Heart right ventricle (tissue), 16 donors: ENCODE measurements at regions not wholly inside any gene's neighbourhood (a gene's known extent, or its start where the extent isn't known, plus 50 kb on each side); places are given as distances from the start of the nearest gene placed in this dataset.

Source experiments
- ATAC-seq, 8 donors: fragments of 200-7000 bp; cut with Tn5 transposase; one replicate each; pipeline ENCODE4 v1.9.1; 2020; ENCODE audit warnings: mild to moderate bottlenecking in 8 of 8, moderate library complexity in 8 of 8, moderate number of reproducible peaks in 1 of 8
- DNase-seq, 2 donors: peaks; one replicate each; pipeline ENCODE4 v3.0.0-alpha.2; 2020
- H3K27ac ChIP-seq, 10 donors: fragments of 200-600 bp; sonication (generic) in 2 of 10; one replicate each; pipeline versions ENCODE4 v1.5.0 to v1.8.0; 2020 to 2022; ENCODE audit warnings: mild to moderate bottlenecking in 3 of 10
- H3K27me3 ChIP-seq, 7 donors: fragments of 200-600 bp; one replicate each; pipeline ENCODE4 v1.8.0; 2021 to 2022; ENCODE audit warnings: mild to moderate bottlenecking in 2 of 7
- H3K36me3 ChIP-seq, 9 donors: fragments of 200-600 bp; sonication (generic) in 1 of 9; one replicate each; pipeline versions ENCODE4 v1.5.0 to v1.8.0; 2020 to 2022; ENCODE audit warnings: mild to moderate bottlenecking in 2 of 9
- H3K4me1 ChIP-seq, 9 donors: fragments of 200-600 bp; sonication (generic) in 1 of 9; one replicate each; pipeline versions ENCODE4 v1.5.0 to v1.8.0; 2020 to 2022; ENCODE audit warnings: mild to moderate bottlenecking in 4 of 9
- H3K4me3 ChIP-seq, 10 donors: fragments of 200-600 bp; sonication (generic) in 2 of 10; one replicate each; pipeline versions ENCODE4 v1.5.0 to v1.8.0; 2020 to 2022; ENCODE audit warnings: mild to moderate bottlenecking in 7 of 10, moderate library complexity in 2 of 10
- H3K9me3 ChIP-seq, 11 donors: fragments of 200-600 bp in 10 of 11; sonication (generic) in 2 of 11; one replicate each; pipeline versions ENCODE4 v1.5.0 to v1.8.0; 2013 to 2022; ENCODE audit warnings: mild to moderate bottlenecking in 2 of 11, control low read depth in 1 of 11, moderate library complexity in 1 of 11
- WGBS, 2 donors: extraction: QIAGEN DNeasy Blood & Tissue Kit; methylation state at CpG; one replicate each; pipeline ENCODE4 v1.1.7; 2013; ENCODE audit warnings: inconsistent platforms in 1 of 2; 5-methylcytosine and 5-hydroxymethylcytosine counted together
- intact Hi-C, 10 donors: fragments of 100-400 bp; cut with DNase I; formaldehyde crosslinking; loops; one replicate each; pipeline versions ENCODE4 v1.11.1 to v1.14.2; 2022
- TF ChIP-seq, protein P1 (sequence below), 9 donors: fragments of 200-600 bp; sonication (generic) in 2 of 9; IDR thresholded peaks; one replicate each; pipeline versions ENCODE4 v1.5.0 to v1.8.0; 2021 to 2022; ENCODE audit warnings: antibody characterized with exemption in 9 of 9, mild to moderate bottlenecking in 5 of 9, moderate library complexity in 1 of 9
- donor health status: Arrhythmogenic right ventricular cardiomyopathy.
- donor health status: ischemic (EF 13 %, LVEDD 7.1; RV severe dilation, severe dysfunction).
- donor health status: healthy with polysubstance abuse.
- donor health status: DM: no; HTN: yes; CAD: no.
- donor health status: DM: no; HTN: no; CAD: no.
- donor health status: ischemic (EF 25% LVEDD 6.9; RV normal size, moderate dysfunction).
- donor health status: ischemic (EF 25% LVEDD 5.7; RV mildly dilated, moderate dysfunction).
- donor health status: healthy.
- donor health status: DM: yes; HTN: yes; CAD: no.
- donor health status: Ischemic cardiomyopathy.
- donor health status: ischemic (EF 35%, LVEDD 5.7; RV mildly dilated, moderate dysfunction).
- donor health status: nonischemic (EF 11% LVEDD 7.7; RV severe dilation, severe dysfunction).
- donor health status: DM: yes; HTN: yes; CAD: no.
- donor health status: PGD.
- donor health status: ischemic (EF 29% LVEDD 5.4; RV normal size, mild dysfunction).
- donor health status: nonischemic (EF 23%, LVEDD 6.1; RV moderate dilation, normal function).

- intact Hi-C loops, result no loop called here
- TF ChIP-seq, protein P1, sequence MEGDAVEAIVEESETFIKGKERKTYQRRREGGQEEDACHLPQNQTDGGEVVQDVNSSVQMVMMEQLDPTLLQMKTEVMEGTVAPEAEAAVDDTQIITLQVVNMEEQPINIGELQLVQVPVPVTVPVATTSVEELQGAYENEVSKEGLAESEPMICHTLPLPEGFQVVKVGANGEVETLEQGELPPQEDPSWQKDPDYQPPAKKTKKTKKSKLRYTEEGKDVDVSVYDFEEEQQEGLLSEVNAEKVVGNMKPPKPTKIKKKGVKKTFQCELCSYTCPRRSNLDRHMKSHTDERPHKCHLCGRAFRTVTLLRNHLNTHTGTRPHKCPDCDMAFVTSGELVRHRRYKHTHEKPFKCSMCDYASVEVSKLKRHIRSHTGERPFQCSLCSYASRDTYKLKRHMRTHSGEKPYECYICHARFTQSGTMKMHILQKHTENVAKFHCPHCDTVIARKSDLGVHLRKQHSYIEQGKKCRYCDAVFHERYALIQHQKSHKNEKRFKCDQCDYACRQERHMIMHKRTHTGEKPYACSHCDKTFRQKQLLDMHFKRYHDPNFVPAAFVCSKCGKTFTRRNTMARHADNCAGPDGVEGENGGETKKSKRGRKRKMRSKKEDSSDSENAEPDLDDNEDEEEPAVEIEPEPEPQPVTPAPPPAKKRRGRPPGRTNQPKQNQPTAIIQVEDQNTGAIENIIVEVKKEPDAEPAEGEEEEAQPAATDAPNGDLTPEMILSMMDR (IDR thresholded peaks at IDR 0.05), result no peak
- Histone ChIP-seq H3K9me3 (no peaks in the 10 kb centered on the region), H3K36me3 (peaks cover 0 to 6% (median 0%) of the 10 kb centered on the region in 9 donors), H3K4me1 (no peaks in the 10 kb centered on the region), H3K27me3 (no peaks in the 10 kb centered on the region), H3K4me3 (no peak overlapping the region), H3K27ac (no peak overlapping the region)
- no peak for DNase-seq
- no peak for ATAC-seq
These were observed 83.4 kb upstream of the ODAD2 start for GRCh38 chr10:28082316-28082715.

DNA sequence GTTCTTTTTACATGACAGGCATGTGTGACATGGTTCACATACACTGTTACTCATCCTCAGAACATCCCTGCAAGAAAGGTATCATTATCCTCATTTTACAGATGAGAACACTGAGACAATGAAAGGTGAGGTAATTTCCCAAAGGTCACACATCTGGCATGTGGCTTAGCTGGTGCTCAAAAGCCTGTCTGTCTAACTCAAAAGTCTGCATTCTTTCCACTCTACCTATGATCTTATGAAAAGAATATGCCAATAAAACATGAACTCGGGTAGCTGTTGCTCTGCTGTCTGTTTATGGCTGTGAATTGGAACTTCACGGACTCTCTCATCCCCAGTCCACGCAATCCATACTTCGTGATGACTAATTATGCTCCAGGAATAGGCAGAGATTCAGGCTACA, 79.0 kb upstream of the ODAD2 start:
- Histone ChIP-seq H3K27ac (no peak overlapping the region), H3K4me1 (no peaks in the 10 kb centered on the region), H3K36me3 (peaks cover 0 to 6% (median 0%) of the 10 kb centered on the region in 9 donors), H3K4me3 (no peak overlapping the region), H3K9me3 (no peaks in the 10 kb centered on the region), H3K27me3 (no peaks in the 10 kb centered on the region)
- 84 to 88% methylated on average over 4 of the region's 4 CpGs for WGBS, 2 donors
- no peak for ATAC-seq
- DNase-seq, result no peak
- intact Hi-C loops, result no loop called here
- TF ChIP-seq, protein P1 (IDR thresholded peaks at IDR 0.05), result no peak

DNA sequence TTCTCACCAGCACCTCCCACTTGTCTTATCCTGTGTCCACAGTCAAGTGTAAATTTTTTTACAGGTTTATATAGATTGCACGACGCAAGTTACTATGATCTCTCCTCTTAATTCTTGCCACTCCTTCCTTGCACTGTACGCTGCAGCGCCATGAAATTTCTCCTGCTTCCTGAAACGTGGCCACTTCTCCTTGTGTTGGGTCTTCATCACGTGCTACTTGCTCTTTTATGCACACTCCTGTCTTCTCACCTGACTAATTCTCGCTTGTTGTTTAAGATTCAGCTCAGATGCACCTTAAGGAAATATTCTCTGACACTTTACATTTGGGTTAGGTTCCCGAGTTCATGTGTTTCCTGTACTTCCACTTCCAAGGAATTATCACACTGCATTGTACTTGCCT, 76.5 kb upstream of the ODAD2 start:
- 89 to 92% methylated on average over 8 of the region's 8 CpGs for WGBS, 2 donors
- intact Hi-C loops, result no loop called here
- no peaks in the 10 kb centered on the region for H3K4me1 ChIP-seq
- H3K36me3 ChIP-seq, result peaks cover 0 to 6% (median 0%) of the 10 kb centered on the region in 9 donors
- H3K27ac ChIP-seq, result no peak overlapping the region
- no peaks in the 10 kb centered on the region for H3K27me3 ChIP-seq
- DNase-seq (no peak), ATAC-seq (no peak)
- TF ChIP-seq, protein P1 (IDR thresholded peaks at IDR 0.05), result no peak
- no peak overlapping the region for H3K4me3 ChIP-seq
- H3K9me3 ChIP-seq, result no peaks in the 10 kb centered on the region

GRCh38 chr10:28072573-28072972, 73.7 kb upstream of the ODAD2 start:
- intact Hi-C loops, result no loop called here
- 90 to 100% methylated on average over 1 of the region's 1 CpG for WGBS, 2 donors
- peaks cover 0 to 16% (median 0%) of the 10 kb centered on the region in 9 donors for H3K36me3 ChIP-seq
- TF ChIP-seq, protein P1 (IDR thresholded peaks at IDR 0.05), result no peak
- no peak overlapping the region for H3K4me3 ChIP-seq
- no peak for ATAC-seq
- H3K4me1 ChIP-seq, result no peaks in the 10 kb centered on the region
- H3K27me3 ChIP-seq, result no peaks in the 10 kb centered on the region
- DNase-seq, result no peak
- no peaks in the 10 kb centered on the region for H3K9me3 ChIP-seq
- no peak overlapping the region for H3K27ac ChIP-seq
